Stimulated activated CD4-positive, alpha-beta T cell treated with anti-CD3 and anti-CD28 coated beads, Interleukin-4, amount 100 ng/mL, for 1 hour (primary cell): ENCODE measurements at regions not wholly inside any gene's neighbourhood (a gene's known extent, or its start where the extent isn't known, plus 50 kb on each side); places are given as distances from the start of the nearest gene placed in this dataset.
"Not testable (repeated sequence)": the region's sequence is repeated elsewhere in the genome, so short reads cannot be mapped to it uniquely, and the experiment has no call there.

Source experiments
- DNase-seq: peaks from one replicate; pipeline ENCODE4 v3.0.0-alpha.2; 2020

DNA sequence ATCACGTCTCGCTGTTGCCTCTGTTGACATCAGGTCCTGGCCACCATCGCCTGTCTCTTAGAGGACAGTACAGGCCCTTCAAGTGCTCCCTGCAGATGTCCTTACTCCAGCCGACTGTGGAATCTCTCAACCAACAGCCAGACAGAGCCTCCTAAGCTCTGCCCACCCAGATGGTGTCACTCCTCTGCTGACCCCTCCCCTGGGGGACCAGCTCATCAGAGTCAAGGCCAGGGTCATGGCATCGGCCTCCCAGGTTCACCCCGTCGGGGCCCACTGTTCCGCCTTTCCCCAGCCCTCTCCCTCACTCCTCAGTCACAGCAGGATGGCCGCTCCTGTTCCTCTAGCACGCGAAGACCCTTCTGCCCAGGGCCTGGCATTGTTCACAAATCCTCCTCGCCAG lies 157.3 kb upstream of the TMEM132C start:
- DNase-seq, result no peak

DNA sequence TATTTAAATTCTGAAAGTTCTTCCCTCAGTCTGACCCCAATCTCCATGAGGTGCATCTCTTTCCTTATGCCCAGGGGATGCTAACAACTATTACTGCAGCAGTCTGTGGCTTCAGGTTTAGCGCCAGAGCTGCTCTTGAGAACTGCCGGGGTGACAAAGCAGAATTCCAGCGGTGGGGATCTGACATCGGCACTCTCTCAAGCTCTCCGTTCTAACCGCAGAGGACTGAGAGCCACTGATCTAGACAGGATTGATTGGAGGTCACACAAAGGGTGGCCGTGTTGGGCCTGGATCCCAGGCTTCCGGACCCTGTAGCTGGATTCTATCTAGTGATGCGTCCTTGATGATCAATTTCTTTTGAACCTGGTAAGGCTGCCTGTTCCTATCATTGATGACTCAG lies 155.6 kb upstream of the TMEM132C start:
- no peak for DNase-seq

DNA sequence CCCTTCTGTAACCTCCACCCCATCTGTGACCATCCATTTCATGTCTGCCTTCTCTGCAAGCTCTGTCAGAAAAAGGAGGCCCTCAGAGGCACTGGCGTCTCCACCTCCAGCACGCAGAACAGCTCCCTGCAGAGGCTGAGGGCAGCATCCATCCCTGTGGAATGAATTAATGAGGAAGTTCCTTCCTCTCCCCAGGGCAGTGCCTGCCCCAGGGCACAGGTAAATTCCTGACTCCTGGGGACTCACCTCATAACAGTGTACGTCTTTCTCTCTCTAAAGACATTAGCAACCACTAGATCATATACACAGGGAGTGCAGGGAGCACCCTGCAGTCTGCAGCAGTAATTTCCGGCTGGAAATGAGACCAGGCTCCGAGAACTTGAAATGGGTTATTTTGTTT lies 155.0 kb upstream of the TMEM132C start:
- no peak for DNase-seq

DNA sequence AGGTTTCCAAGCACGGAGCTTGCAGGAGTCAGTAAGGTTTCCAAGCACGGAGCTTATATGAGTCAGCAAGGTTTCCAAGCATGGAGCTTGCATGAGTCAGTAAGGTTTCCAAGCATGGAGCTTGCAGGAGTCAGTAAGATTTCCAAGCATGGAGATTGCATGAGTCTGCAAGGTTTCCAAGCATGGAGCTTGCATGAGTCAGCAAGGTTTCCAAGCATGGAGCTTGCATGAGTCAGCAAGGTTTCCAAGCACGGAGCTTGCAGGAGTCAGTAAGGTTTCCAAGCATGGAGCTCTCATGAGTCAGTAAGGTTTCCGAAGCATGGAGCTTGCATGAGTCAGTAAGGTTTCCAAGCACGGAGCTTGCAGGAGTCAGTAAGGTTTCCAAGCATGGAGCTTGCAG lies 153.7 kb upstream of the TMEM132C start:
- not testable (repeated sequence) for DNase-seq

DNA sequence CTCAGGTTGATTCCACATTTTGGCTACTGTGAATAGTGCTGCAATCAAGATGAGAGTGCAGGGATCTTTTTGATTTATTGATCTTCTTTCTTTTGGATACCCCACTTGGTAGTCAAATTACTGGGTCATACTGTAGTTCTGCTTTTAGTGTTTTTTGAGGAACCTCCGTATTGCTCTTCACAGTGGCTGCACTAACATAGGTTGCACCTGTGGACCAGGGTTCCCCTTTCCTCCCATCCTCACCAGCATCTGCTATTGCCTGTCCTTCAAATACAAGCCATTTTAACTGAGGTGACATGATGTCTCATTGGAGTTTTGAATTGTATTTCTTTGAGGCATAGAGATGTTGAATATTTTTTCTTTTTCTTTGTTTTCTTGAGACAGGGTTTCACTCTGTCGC lies 152.5 kb upstream of the TMEM132C start:
- DNase-seq, result no peak

DNA sequence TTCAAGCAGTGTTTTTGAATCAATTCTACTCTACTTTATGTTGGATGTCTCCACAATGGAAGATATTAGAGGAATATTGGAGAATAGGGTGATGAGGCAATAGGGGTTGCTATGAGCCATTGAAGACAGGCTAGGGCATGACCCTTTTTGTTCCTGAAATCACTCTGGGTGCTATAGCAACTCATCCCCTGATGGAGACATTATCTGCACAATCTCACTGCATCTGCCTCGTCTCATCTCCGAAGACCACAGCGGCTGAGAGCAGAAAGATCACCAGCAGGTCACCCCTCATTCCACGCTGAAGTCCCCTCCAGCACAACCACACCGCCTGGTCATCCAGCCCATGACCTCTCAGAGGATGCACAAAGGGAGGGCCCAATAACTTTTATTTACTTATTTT lies 150.4 kb upstream of the TMEM132C start:
- no peak for DNase-seq

DNA sequence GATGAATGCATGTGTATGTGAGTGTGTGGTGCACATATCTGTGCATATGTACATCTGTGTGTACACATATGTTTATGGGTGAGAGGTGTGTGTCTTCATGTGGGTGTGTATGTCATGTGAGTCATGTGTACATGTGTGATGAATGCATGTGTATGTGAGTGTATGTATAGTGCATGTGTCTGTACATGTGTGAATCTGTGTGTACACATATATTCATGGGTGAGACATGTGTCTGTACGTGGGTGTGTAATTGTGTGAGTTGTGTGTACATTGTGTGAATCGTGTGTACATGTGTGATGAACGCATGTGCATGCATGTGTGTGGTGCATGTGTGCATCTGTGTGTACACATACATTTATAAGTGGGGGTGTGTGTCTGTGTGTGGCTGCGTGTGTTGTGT lies 146.9 kb upstream of the TMEM132C start:
- DNase-seq, result no peak

DNA sequence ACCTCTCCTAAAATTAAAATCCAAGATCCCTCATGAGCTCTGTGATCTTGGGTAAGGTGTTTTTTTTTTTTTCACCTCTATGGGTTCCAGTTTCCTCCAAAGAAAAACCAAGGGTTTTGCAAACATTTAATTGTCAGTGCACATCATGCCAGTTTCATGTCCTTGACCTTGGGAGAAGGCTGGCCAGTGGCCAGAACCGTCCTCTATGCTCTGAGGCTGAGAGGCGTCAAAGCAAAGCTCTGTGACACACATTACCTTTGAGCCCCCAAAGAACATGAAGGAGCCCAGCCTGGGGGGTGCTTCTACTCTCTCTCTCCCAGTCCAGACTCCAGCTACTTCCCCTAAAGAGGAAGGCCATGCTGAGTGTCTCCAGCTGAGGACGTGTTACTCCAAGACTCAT lies 145.5 kb upstream of the TMEM132C start:
- no peak for DNase-seq

DNA sequence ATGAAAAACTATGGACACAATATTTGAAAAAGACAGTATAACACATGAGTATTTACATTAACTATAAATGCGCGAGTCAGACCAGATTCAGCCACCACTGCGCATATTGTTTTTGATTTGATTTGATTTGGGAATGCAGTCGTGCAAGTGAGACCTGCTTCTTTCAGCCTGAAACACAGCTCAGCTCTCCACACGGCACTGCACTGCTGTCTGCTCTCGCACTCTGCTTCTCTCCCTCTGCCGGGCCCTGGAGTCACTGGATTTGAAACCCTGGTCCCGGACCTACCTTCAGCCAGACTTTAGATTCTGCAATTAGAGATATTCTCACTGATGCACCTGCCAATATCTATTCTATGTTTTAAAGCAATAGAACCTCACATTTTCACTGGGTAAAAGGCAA lies 143.9 kb upstream of the TMEM132C start:
- no peak for DNase-seq

DNA sequence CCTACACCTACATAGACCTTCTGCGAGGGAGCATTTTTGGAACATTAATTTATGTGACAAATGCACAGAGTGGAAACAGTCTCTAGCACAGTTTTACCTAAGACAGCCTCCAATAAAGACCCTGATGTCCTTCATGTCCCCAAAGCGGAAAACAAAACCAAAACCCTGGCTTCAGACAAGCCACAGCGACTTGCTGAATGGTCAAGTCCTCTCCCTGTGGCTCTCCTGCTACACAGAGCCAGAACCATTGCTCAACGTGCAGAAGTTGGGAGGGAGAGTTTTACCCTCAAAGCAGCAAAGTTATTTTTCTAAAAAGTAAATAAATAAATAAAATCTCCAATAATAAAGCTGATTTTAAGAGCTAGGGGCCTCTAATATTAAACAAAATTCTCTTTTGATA lies 135.0 kb upstream of the TMEM132C start:
- no peak for DNase-seq

DNA sequence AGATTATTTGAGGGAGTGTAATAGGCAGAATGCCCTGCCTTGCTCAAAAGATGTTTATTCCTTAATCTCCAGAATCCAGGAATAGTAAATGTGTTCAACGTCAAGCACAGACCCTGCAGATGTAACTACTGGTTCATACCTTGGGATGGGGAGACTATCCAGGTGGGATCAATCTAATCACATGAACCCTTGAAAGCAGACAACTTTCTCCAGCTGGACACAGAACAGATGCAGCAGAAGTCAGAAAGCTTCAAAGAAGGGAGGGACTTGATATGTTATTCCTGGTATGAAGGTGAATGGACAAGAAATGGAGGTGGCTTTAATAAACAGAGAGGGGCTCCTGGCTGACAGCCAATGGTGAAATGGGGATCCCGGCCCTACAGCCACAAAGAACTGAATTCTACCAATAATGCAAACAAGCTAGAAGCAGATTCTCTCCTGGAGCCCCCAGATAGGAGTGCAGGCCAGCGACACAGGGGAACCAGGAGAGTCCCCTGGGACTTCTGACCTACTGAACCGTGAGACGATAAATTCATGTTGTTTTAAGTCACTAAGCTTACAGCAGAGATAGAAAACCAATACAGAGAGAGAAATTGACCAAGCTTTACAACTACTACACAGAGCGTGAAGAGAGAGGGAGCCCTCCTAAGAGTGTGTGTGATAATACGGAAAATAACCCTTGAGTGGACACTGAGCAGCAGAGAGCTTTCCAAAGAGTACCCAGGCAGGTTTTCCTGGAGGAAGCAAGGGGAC lies 133.5 kb upstream of the TMEM132C start:
- DNase-seq, result no peak

DNA sequence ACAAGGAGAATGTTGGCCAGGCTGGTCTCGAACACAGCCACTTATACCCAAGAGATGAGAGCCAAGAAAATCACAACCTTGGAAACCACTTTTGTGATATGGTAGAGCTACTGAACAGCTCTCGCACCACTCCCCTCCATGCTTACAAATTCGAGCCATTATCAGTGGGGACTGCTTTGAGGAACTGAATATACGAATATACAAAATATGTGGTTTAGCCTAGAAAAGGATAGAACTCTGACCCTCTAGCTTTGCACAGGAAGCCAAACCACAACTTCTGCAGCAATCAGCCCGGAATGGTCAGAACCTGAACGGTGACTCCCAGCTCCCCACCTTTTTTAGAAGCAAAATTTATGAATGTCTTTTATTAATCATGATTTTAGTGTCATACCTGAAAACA lies 129.8 kb upstream of the TMEM132C start:
- no peak for DNase-seq

DNA sequence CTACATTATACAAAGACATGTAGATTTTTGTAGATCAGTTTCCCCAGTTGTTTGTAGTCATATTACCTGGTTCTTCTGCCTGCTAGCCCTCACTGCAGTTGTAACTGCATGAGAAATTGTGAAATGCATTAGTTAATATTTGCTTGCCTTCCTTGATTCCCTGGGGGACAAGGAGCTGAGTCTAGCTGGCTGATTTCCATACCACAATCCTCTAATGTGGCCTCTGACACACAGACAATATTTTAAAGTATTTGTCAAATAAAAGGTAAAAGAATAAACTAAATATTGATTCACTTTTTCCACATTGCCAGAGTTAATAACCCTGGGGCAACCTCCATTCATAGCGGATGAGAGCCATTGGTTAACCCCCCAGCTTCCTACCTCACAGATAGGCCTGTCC lies 128.8 kb upstream of the TMEM132C start:
- no peak for DNase-seq

DNA sequence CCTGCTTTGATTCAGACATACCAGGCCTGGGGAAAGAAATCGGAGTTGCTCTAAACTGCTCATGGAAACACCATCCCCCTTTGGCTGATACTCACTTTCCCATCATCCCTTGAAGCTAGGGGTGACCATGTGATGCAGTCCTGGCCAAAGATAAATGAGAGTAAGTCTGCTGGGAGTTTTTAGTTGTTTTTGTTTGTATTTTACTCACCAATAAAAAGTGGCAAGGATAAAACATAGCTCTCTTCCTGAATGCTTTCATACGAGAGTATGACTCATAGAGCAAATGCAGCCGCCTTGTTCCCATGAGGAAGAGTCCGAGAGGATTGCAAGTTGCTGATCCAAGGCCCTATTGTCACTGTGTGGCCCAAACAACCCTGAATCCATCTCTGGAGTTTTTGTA lies 126.4 kb upstream of the TMEM132C start:
- no peak for DNase-seq

DNA sequence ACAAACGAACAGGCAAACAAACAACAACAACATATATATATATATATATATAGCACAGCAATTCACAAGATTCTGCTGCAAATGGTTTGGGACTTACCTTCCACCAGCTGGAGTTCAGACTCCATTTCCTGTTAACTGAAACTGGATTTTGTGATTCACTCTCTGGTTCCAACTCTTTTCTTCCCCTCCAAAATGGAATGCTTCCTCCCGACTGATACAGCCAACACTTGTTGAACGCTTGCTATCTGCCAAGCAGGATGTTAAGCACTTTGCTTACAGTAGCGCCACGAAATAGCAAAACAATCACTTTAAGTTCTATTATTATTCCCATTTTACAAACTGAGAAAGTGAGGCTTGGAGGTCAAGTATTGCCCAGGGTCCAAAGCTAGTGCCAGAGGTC lies 116.0 kb upstream of the TMEM132C start:
- no peak for DNase-seq

DNA sequence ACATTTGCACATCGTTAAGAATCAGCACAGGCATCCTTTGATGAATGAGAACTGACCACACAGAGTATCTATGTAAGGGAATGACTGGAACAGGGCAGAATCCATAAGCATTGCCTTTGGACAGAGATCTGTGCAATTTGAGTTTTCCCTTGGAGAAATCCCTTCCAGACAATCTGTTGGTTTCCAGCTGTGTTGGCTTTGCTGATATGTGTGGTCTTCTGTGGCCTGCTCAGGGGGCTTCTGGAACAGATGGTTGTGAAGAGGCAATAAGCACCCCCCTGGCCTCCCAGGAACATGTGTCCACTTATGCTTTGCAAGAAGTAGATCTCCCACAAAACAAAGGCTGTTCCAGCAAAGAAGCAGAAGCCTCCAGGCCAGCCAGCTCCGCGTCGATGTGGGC lies 111.4 kb upstream of the TMEM132C start:
- no peak for DNase-seq

DNA sequence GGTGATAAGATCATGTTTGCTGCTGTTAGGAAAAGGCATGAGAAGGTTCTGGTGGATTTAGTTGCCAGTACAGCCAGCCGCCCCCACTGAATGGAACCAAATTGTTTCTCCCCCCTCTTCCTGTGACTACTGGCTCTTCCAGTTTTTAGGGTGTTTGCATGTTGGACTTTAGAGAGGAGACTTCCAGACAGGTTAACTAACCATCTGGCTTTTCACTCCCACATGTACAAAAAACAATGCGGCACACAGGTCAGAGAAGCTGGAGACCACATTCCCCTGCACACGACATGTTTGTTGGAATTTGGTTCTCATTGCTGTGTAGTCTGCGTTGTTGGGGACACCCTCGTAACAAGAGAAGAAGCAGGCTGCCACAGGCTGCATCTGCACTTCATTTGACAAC lies 103.9 kb upstream of the TMEM132C start:
- DNase-seq, result no peak

DNA sequence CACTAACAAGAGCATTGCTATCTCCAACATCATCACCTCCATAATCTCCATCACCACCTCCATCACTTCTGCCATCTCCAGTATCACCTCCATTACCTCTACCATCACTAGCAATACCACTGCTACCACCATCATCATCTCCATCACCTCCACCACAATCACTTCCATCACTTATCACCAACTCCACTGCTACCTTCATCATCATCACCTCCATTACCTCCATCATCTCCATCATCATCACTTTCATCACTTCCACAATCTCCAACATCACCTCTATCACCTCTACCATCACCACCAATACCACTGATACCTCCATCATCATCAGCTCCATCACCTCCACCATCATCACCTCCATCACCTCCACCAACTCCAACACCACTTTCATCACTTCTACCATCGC lies 102.4 kb upstream of the TMEM132C start:
- DNase-seq, result no peak

DNA sequence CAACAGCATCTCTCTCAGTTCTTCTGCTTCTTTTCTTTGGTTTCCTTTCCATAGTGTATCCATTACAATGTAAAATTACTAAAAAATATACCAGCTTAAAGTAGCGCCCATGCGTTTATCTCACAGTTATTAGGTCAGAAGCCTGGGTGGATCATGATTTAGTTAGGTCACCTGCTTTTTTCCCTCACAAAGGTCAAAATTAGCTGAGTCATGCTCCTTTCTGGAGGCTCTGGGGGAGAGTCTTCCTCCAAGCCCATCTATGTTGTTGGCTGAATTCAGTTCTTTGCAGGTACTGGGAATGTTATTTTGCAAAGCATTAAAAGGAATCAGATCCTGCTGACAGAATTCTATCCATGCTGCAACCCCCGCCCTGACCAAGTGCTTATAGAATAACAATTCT lies 101.6 kb upstream of the TMEM132C start:
- DNase-seq, result no peak

DNA sequence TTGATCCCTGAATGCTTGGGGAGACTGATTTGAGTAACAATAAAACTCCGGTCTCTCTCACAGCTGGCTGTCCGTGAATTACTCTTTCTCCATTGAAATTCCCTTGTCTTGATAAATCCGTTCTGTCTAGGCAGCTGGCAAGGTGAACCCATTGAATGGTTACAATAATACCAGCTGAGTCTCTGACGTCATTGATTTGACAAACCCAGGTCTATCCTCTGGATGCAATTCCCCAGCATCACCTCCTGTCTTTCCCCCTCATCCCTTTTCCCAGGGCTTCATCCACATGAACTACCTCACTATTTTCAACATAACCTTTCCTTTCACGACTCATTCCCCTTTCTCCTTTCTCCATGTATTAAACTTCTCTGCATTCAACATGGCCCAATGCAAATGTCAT lies 98.7 kb upstream of the TMEM132C start:
- no peak for DNase-seq

DNA sequence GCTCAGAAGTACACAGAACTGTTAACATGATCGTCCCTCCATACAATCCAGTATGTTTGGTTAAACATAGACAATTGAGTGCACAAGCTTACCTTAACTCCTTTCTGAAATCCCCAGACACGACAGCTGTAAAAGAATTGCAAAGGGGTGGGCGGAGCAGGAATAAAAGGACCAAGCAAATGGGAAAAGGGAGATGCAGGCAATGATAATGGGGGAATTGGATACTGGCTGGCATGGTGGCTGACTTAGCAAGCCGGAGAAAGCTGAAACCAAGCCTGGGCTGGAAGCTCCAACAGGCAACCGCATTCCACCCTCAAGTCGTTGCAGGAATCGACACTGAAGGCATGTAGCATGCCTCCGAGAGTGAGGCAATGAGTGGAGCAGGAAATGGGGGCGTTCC lies 96.8 kb upstream of the TMEM132C start:
- no peak for DNase-seq

DNA sequence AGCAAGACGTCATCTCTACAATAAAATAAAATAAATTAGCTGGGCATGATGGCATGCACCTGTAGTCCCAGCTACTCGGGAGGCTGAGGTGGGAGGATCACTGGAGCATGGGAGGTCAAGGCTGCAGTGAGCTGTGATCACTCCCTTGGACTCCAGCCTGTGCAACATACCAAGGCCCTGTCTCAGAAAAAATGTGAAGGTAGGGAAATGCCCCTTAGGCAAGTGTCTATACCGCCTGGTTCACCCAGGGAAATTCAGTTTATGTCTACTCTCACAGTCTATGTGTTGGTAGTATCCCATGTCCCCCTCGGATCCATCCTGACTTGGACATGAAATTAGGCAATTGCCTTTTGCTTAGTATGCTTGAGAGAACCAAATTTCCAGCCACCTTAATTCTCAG lies 88.4 kb upstream of the TMEM132C start:
- DNase-seq, result no peak

DNA sequence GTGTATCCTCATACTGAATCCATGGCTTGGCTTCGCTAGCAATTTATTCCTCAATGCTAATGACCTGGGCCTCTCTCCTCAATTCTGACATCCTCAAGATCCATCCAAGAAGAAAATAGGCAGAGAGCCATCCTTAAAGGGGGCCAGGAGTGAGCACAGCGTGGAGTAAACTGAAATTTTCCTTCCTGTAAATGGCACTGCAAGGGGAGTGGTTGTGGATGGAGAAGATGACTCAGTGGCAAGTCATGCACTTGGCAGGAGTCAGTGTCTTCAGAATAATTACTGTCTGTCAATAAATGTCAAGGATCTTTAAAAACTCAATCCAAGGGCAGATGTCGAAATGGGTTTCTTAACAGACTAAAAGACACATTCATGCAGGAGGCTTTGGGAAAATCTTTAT lies 88.0 kb upstream of the TMEM132C start:
- DNase-seq, result no peak

DNA sequence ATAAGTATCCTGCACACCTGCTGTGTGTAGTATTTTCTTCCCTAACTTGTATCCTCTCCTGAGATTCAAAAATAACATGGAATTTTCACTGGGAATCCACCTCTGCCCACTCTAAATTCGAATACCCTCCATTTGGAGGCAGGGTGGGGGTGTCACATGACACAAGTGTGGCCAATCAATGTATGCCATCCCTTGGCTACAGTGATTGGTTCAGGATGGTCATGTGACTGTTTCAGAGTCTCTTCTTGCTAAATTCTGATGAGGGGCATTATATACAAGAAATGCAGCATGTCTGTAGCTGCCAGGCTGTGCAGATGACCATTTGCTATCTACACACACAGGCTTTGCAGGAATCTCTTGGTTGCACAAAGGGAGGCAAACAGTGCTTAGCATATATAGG lies 86.8 kb upstream of the TMEM132C start:
- DNase-seq, result no peak

DNA sequence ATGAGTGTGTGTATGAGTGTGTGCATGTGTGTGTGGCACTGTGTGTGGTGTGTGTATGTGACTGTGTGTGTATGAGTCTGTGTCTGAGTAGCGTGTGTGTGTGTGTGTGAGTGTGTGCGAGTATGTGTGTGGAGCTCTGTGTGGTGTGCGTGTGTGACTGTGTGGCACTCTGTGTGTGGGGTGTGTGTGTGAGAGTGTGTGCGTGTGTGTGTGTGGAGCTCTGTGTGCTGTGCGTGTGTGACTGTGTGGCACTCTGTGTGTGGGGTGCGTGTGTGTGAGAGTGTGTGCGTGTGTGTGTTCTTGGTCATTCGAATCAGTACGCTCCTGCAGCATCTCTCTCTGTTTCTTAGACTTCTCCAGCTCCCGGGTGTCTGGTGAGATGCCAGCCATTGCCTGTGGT lies 76.9 kb upstream of the TMEM132C start:
- DNase-seq, result no peak

DNA sequence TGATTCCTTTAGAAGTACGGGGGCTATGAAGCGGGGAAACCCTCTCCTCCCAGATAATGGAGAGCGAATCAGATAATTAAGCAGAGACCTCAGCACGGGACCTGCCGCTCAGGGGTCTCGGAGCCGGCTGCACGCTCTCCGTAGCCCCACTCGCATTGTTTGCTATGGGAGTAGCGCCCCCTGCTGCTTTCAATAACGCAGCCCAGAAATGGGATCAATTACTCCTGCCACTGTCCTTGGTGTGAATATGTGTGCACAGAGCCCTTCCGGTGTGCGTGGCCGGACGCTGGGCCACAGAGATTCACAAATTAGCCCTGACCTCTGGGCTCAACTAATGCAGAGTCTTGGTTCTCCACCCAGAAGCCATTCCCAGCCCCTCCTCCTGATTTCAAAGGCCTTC lies 76.4 kb upstream of the TMEM132C start:
- DNase-seq, result no peak
